K562 (cell line): ENCODE measurements at regions not wholly inside any gene's neighbourhood (a gene's known extent, or its start where the extent isn't known, plus 50 kb on each side); places are given as distances from the start of the nearest gene placed in this dataset.

Source experiments
- ATAC-seq: fragments of 200-7000 bp; cut with Tn5 transposase; 3 replicates; pipeline ENCODE4 v1.9.1; 2020; ENCODE audit warnings: moderate library complexity
- BruUV-seq: library from RNA; stranded (reverse); fragments of 400-500 nt; replicated peaks from 2 replicates; lab custom pipeline; 2021; lab: Mats Ljungman, UMichigan
- CTCF ChIA-PET: fragments of 300-600 bp; formaldehyde crosslinking; extraction: SDS; loops from one replicate; lab custom pipeline; 2021; ENCODE audit warnings: low intra/inter-chr PET ratio; lab: Yijun Ruan, JAX
- POLR2A ChIA-PET: fragments of 300-600, 350-650 bp; sonication (Branson Sonifier 250); formaldehyde crosslinking; extraction: SDS; loops from one replicate; lab custom pipeline; 2021; ENCODE audit warnings: antibody characterized with exemption, inconsistent platforms; lab: Yijun Ruan, JAX
- DNase-seq, 4 experiments: peaks; one replicate each; pipeline versions ENCODE4 v3.0.0 to v3.0.0-alpha.2; 2011 to 2018; ENCODE audit warnings: low spot score in 3 of 4, mixed read lengths in 3 of 4; ENCODE audit errors: extremely low read depth in 1 of 4
- FAIRE-seq: peaks from 2 replicates; lab custom pipeline; 2011; peaks lifted over from hg19 to GRCh38; lab: Jason Lieb, UNC
- H2AFZ ChIP-seq: 2 replicates; pipeline ENCODE4 v1.6.0; 2011; ENCODE audit warnings: low read depth, low read length, control low read depth, inconsistent platforms
- H3K27ac ChIP-seq: fragments of 200-600 bp; 3 replicates; pipeline ENCODE4 v1.8.0; 2011; ENCODE audit warnings: low read depth, mild to moderate bottlenecking, control low read depth, inconsistent platforms, low read length, moderate library complexity, mixed read lengths; ENCODE audit errors: extremely low read depth
- H3K27me3 ChIP-seq, 2 experiments: fragments of 300-600 bp in 1 of 2; 2 replicates in 1 of 2; 3 replicates in 1 of 2; pipeline versions ENCODE4 v1.6.0 to v1.8.0; 2011; ENCODE audit warnings: inconsistent platforms in 2 of 2, low read length in 2 of 2, mild to moderate bottlenecking in 1 of 2, mixed read lengths in 1 of 2, moderate library complexity in 1 of 2; ENCODE audit not compliant: control insufficient read depth in 2 of 2, insufficient read depth in 2 of 2
- H3K36me3 ChIP-seq: fragments of 300-600 bp; 3 replicates; pipeline ENCODE4 v1.8.0; 2011; ENCODE audit warnings: mild to moderate bottlenecking, low read length, inconsistent platforms; ENCODE audit not compliant: control insufficient read depth, insufficient read depth
- H3K4me1 ChIP-seq, 2 experiments: fragments of 200-600 bp in 1 of 2; replicated peaks in 1 of 2; 2 replicates in 1 of 2; 3 replicates in 1 of 2; pipeline versions ENCODE4 v1.5.1 to v1.8.0; 2011; ENCODE audit warnings: inconsistent platforms in 2 of 2, low read length in 2 of 2, mild to moderate bottlenecking in 1 of 2, mixed read lengths in 1 of 2, moderate library complexity in 1 of 2; ENCODE audit not compliant: control insufficient read depth in 2 of 2, insufficient read depth in 2 of 2
- H3K4me2 ChIP-seq: 2 replicates; pipeline ENCODE4 v1.6.1; 2011; ENCODE audit warnings: low read length, control low read depth, inconsistent platforms, mixed read lengths; ENCODE audit not compliant: insufficient read depth
- H3K4me3 ChIP-seq: fragments of 200-600 bp; sonication (generic), shearing (Covaris generic); 2 replicates; pipeline ENCODE4 v1.5.1; 2016; ENCODE audit warnings: control low read depth, inconsistent platforms
- H3K79me2 ChIP-seq: fragments of 200-600 bp; 3 replicates; pipeline ENCODE4 v1.8.0; 2011; ENCODE audit warnings: low read length, inconsistent platforms; ENCODE audit not compliant: control insufficient read depth, insufficient read depth
- H3K9ac ChIP-seq, 2 experiments: 2 replicates each; pipeline versions ENCODE4 v1.6.0 to v1.6.1; 2011; ENCODE audit warnings: low read depth in 2 of 2, low read length in 2 of 2, control low read depth in 1 of 2, inconsistent platforms in 1 of 2, mild to moderate bottlenecking in 1 of 2, mixed read lengths in 1 of 2; ENCODE audit not compliant: insufficient read depth in 1 of 2
- H3K9me1 ChIP-seq: one replicate; pipeline ENCODE4 v1.6.0; 2011; ENCODE audit warnings: inconsistent platforms, mild to moderate bottlenecking, low read length, moderate library complexity; ENCODE audit not compliant: control insufficient read depth, insufficient read depth
- H3K9me3 ChIP-seq: replicated peaks from 2 replicates; pipeline ENCODE4 v1.5.1; 2011; ENCODE audit warnings: low read depth, low read length, inconsistent platforms; ENCODE audit not compliant: control insufficient read depth, insufficient read depth
- H4K20me1 ChIP-seq: replicated peaks from 2 replicates; pipeline ENCODE4 v1.6.1; 2011; ENCODE audit warnings: low read length, inconsistent platforms, mixed read lengths; ENCODE audit not compliant: control insufficient read depth, insufficient read depth
- ARID3B ChIP-seq: fragments of 250-450 bp; sonication (Bioruptor Pico); IDR thresholded peaks from 2 replicates; pipeline ENCODE4 v1.4.0; 2020; ENCODE audit warnings: borderline replicate concordance
- CBFA2T3 ChIP-seq: fragments of 450-650 bp; IDR thresholded peaks from 2 replicates; pipeline ENCODE4 v1.6.1; 2017
- CCAR2 ChIP-seq: fragments of 200-400 bp; formaldehyde crosslinking; IDR thresholded peaks from 2 replicates; pipeline ENCODE4 v1.6.1; 2017; ENCODE audit warnings: mild to moderate bottlenecking, low read depth, low read length
- CCNT2 ChIP-seq: IDR thresholded peaks from 2 replicates; pipeline ENCODE4 v1.6.1; 2011; ENCODE audit warnings: borderline replicate concordance, low read depth, mild to moderate bottlenecking, moderate library complexity, mixed read lengths, low read length; ENCODE audit not compliant: insufficient read length; ENCODE audit errors: extremely low read depth
- FOS ChIP-seq: IDR thresholded peaks from 3 replicates; pipeline ENCODE4 v1.6.1; 2011; ENCODE audit not compliant: insufficient read length; ENCODE audit errors: extremely low read depth
- GTF2F1 ChIP-seq: IDR thresholded peaks from 2 replicates; pipeline ENCODE4 v1.6.1; 2011; ENCODE audit warnings: low read depth, low read length, improper control_type of control experiment
- ILF3 ChIP-seq: fragments of 450-650 bp; IDR thresholded peaks from 2 replicates; pipeline ENCODE4 v1.6.1; 2018; ENCODE audit warnings: antibody characterized with exemption, mild to moderate bottlenecking, moderate library complexity, borderline replicate concordance
- LARP7 ChIP-seq: fragments of 450-650 bp; IDR thresholded peaks from 2 replicates; pipeline ENCODE4 v1.6.1; 2016
- NEUROD1 ChIP-seq: fragments of 150-350 bp; IDR thresholded peaks from 2 replicates; pipeline ENCODE4 v1.6.1; 2014; ENCODE audit warnings: borderline replicate concordance, low read length, low read depth; ENCODE audit not compliant: partially characterized antibody
- PHTF2 ChIP-seq: fragments of 250-450 bp; sonication (Bioruptor Pico); IDR thresholded peaks from 2 replicates; pipeline ENCODE4 v1.5.0; 2021; ENCODE audit warnings: mild to moderate bottlenecking
- RBM22 ChIP-seq: fragments of 200-400 bp; formaldehyde crosslinking; IDR thresholded peaks from 2 replicates; pipeline ENCODE4 v1.6.1; 2018; ENCODE audit warnings: low read length, low read depth; ENCODE audit not compliant: poor library complexity, severe bottlenecking
- TEAD2 ChIP-seq: fragments of 450-650 bp; IDR thresholded peaks from 2 replicates; pipeline ENCODE4 v1.6.1; 2016; ENCODE audit warnings: missing genetic modification characterization, control low read depth, missing compliant biosample characterization
- ZNF165 ChIP-seq: fragments of 250-450 bp; sonication (Bioruptor Pico); IDR thresholded peaks from 2 replicates; pipeline ENCODE4 v1.4.0; 2020; ENCODE audit warnings: borderline replicate concordance
- ZNF354B ChIP-seq: fragments of 250-450 bp; sonication (Bioruptor Pico); IDR thresholded peaks from 2 replicates; pipeline ENCODE4 v1.4.0; 2020
- ZNF41 ChIP-seq: fragments of 250-450 bp; sonication (Bioruptor Pico); conservative IDR thresholded peaks from 2 replicates; pipeline ENCODE4 v1.4.0; 2020; ENCODE audit warnings: mild to moderate bottlenecking
- ZNF507 ChIP-seq: conservative IDR thresholded peaks from 2 replicates; pipeline ENCODE4 v1.6.1; 2017; ENCODE audit warnings: missing genetic modification characterization, missing compliant biosample characterization
- ZNF740 ChIP-seq, 3 experiments: fragments of 200-800 bp in 1 of 3; sonication (Bioruptor generic) in 1 of 3; sonication (generic) in 1 of 3; formaldehyde crosslinking in 1 of 3; IDR thresholded peaks; 2 replicates each; pipeline versions ENCODE4 v1.6.1 to v1.8.0; 2016 to 2022; ENCODE audit warnings: mild to moderate bottlenecking in 2 of 3, missing compliant biosample characterization in 2 of 3, missing genetic modification characterization in 2 of 3, missing genetic modification reagents in 1 of 3
- WGBS: fragments of 100-300 bp; shearing (Covaris generic); methylation state at CpG from one replicate; pipeline ENCODE4 v1.1.6; 2016; ENCODE audit warnings: low coverage, mixed read lengths; ENCODE audit not compliant: insufficient coverage; ENCODE audit errors: missing lambda C conversion rate; 5-methylcytosine and 5-hydroxymethylcytosine counted together
- in situ Hi-C: fragments of 300-500 bp; cut with MboI; formaldehyde crosslinking; loops from 4 replicates; pipeline ENCODE4 v1.15.0; 2018; ENCODE audit warnings: inconsistent platforms, mixed read lengths
- intact Hi-C: fragments of 100-400 bp; cut with micrococcal nuclease; formaldehyde crosslinking; loops from 2 replicates; pipeline ENCODE4 v1.14.2; 2022

DNA sequence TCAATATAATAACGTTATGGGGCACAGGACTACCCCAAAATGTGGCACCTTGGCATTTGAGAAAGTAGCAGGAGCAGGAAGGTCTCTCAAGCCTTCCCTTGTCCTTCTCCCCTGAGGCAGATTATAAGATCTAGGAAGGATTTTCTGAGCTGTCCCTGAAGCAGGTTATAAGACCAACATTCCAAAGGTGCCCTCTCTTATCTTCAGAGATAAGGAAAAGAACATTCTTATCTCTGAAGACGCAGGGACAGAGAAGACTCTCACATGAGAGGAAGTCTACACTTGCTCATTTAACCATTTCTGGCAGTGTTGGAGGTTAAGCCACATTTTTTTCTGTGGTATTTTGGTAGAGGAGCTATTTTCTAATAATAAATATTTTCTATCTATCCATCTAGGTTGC is 437.9 kb upstream of the MAOA start:
- no peak overlapping the region for H3K9ac ChIP-seq
- H3K36me3 ChIP-seq = no peaks in the 10 kb centered on the region
- DNase-seq = no peak
- H2AFZ ChIP-seq = no peak overlapping the region
- CTCF ChIA-PET = no interaction called here
- no peaks in the 10 kb centered on the region for H3K9me3 ChIP-seq
- H3K4me2 ChIP-seq = no peak overlapping the region
- intact Hi-C loops = no loop called here
- POLR2A ChIA-PET = no interaction called here
- no peak overlapping the region for H3K27ac ChIP-seq
- TF ChIP-seq ZNF507 (tag) (no peak), PHTF2 (no peak)
- 0% methylated on average over 2 of the region's 2 CpGs for WGBS
- in situ Hi-C loops = no loop called here
- H3K79me2 ChIP-seq = no peaks in the 10 kb centered on the region
- H3K4me1 ChIP-seq = no peaks in the 10 kb centered on the region
- no TSS peak for BruUV-seq
- H3K9me1 ChIP-seq = no peaks in the 10 kb centered on the region
- no peak for FAIRE-seq
- H4K20me1 ChIP-seq = no peaks in the 10 kb centered on the region
- H3K27me3 ChIP-seq = no peaks in the 10 kb centered on the region
- no peak for ATAC-seq
- H3K4me3 ChIP-seq = no peak overlapping the region

DNA sequence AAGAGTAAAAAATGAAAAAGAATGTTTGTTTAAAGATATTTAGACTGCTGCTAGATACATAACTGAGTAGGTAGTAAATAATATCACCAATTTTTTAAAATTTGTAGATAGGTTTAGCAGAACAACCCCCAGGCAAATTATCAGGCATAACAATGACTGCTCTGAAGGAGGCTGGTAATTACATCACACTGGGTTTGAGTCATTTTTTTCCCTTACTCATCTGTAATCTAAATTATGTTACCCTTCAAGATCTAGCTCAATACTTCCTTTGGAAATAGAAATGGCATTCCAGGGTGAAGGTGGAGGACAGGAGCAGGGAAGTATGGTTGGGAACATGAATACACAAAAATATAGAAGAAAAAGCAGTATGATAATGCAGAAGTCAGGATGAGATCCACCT is 431.6 kb upstream of the MAOA start:
- Histone ChIP-seq H3K4me1 (no peaks in the 10 kb centered on the region), H3K79me2 (no peaks in the 10 kb centered on the region), H3K9me3 (no peaks in the 10 kb centered on the region), H4K20me1 (no peaks in the 10 kb centered on the region), H3K27me3 (no peaks in the 10 kb centered on the region), H2AFZ (no peak overlapping the region), H3K36me3 (no peaks in the 10 kb centered on the region), H3K9me1 (no peaks in the 10 kb centered on the region), H3K4me3 (no peak overlapping the region), H3K9ac (no peak overlapping the region), H3K4me2 (no peak overlapping the region), H3K27ac (no peak overlapping the region)
- BruUV-seq = no TSS peak
- no peak for DNase-seq
- FAIRE-seq = no peak
- ChIA-PET POLR2A (no interaction called here), CTCF (no interaction called here)
- intact Hi-C loops (no loop called here), in situ Hi-C loops (no loop called here)
- ATAC-seq = no peak
- no peak for TF ChIP-seq CBFA2T3
- no peak for TF ChIP-seq RBM22
- no peak for TF ChIP-seq GTF2F1
- no peak for TF ChIP-seq CCNT2
- TF ChIP-seq ARID3B (CRISPR knock-in tag) = no peak
- no peak for TF ChIP-seq FOS
- TF ChIP-seq NEUROD1 = no peak
- no peak for TF ChIP-seq CCAR2
- TF ChIP-seq ZNF740 (CRISPR knock-in tag; IDR thresholded peaks at IDR 0.05) = no peak
- TF ChIP-seq ZNF740 (tag; IDR thresholded peaks at IDR 0.05) = no peak
- TF ChIP-seq ZNF165 (CRISPR knock-in tag) = no peak
- no peak for TF ChIP-seq ZNF354B (CRISPR knock-in tag)
- TF ChIP-seq ZNF41 (CRISPR knock-in tag) = no peak
- no peak for TF ChIP-seq ILF3
- no peak for TF ChIP-seq LARP7
- TF ChIP-seq TEAD2 (tag) = no peak
